Colonic mucosa (tissue), 4 donors: ENCODE measurements at regions not wholly inside any gene's neighbourhood (a gene's known extent, or its start where the extent isn't known, plus 50 kb on each side); places are given as distances from the start of the nearest gene placed in this dataset.

Experiments used
- DNase-seq: peaks from one replicate; pipeline ENCODE4 v3.0.0-alpha.2; 2020
- H3K27ac ChIP-seq: fragments of 200-600 bp; one replicate; pipeline ENCODE4 v1.8.0; 2021
- H3K27me3 ChIP-seq: fragments of 200-600 bp; one replicate; pipeline ENCODE4 v1.8.0; 2021
- H3K36me3 ChIP-seq: fragments of 200-600 bp; one replicate; pipeline ENCODE4 v1.8.0; 2021
- H3K4me1 ChIP-seq: fragments of 200-600 bp; one replicate; pipeline ENCODE4 v1.8.0; 2021; ENCODE audit warnings: mild to moderate bottlenecking
- H3K4me3 ChIP-seq: fragments of 200-600 bp; one replicate; pipeline ENCODE4 v1.8.0; 2021
- H3K9ac ChIP-seq, 2 donors: one replicate each; pipeline ENCODE4 v1.7.0; 2013; ENCODE audit warnings: control low read depth in 2 of 2, low read depth in 2 of 2, low read length in 2 of 2
- H3K9me3 ChIP-seq: fragments of 200-600 bp; one replicate; pipeline ENCODE4 v1.8.0; 2021
- CTCF ChIP-seq: fragments of 200-600 bp; IDR thresholded peaks from one replicate; pipeline ENCODE4 v1.8.0; 2022; ENCODE audit warnings: antibody characterized with exemption, mild to moderate bottlenecking
- intact Hi-C: fragments of 100-400 bp; cut with DNase I; formaldehyde crosslinking; loops from one replicate; pipeline ENCODE4 v1.14.1; 2022
- donor health status: healthy.
- donor health status: DM: no; HTN: no; CAD: no.
- donor health status: DM: no; HTN: no; CAD: no.

GRCh38 chr4:43457866-43458265 is 565.4 kb downstream of the GRXCR1 start:
- Histone ChIP-seq H3K9ac (no peak overlapping the region), H3K36me3 (no peaks in the 10 kb centered on the region), H3K4me3 (no peak overlapping the region), H3K9me3 (no peaks in the 10 kb centered on the region), H3K27me3 (no peaks in the 10 kb centered on the region), H3K4me1 (no peaks in the 10 kb centered on the region), H3K27ac (no peak overlapping the region)
- intact Hi-C loops, result no loop called here
- no peak for DNase-seq
- TF ChIP-seq CTCF, result no peak

GRCh38 chr4:43458293-43458692 is 565.8 kb downstream of the GRXCR1 start:
- TF ChIP-seq CTCF, result no peak
- no peak overlapping the region for H3K27ac ChIP-seq
- no peaks in the 10 kb centered on the region for H3K9me3 ChIP-seq
- no peaks in the 10 kb centered on the region for H3K27me3 ChIP-seq
- H3K4me1 ChIP-seq, result no peaks in the 10 kb centered on the region
- H3K4me3 ChIP-seq, result no peak overlapping the region
- no peaks in the 10 kb centered on the region for H3K36me3 ChIP-seq
- intact Hi-C loops, result no loop called here
- no peak for DNase-seq
- no peak overlapping the region for H3K9ac ChIP-seq

GRCh38 chr4:43471950-43472349 is 579.4 kb downstream of the GRXCR1 start:
- Histone ChIP-seq H3K36me3 (no peaks in the 10 kb centered on the region), H3K4me3 (no peak overlapping the region), H3K4me1 (no peaks in the 10 kb centered on the region), H3K9me3 (no peaks in the 10 kb centered on the region), H3K9ac (no peak overlapping the region), H3K27me3 (no peaks in the 10 kb centered on the region), H3K27ac (no peak overlapping the region)
- no peak for DNase-seq
- intact Hi-C loops, result no loop called here
- no peak for TF ChIP-seq CTCF

- Histone ChIP-seq H3K27ac (no peak overlapping the region), H3K4me3 (no peak overlapping the region), H3K4me1 (no peaks in the 10 kb centered on the region), H3K9ac (no peak overlapping the region), H3K9me3 (no peaks in the 10 kb centered on the region), H3K36me3 (no peaks in the 10 kb centered on the region), H3K27me3 (no peaks in the 10 kb centered on the region)
- no peak for DNase-seq
- intact Hi-C loops, result no loop called here
- TF ChIP-seq CTCF, result no peak
Observed at GRCh38 chr4:43481526-43481925, 589.0 kb downstream of the GRXCR1 start.

GRCh38 chr4:43485196-43485595 is 592.7 kb downstream of the GRXCR1 start:
- Histone ChIP-seq H3K9me3 (no peaks in the 10 kb centered on the region), H3K4me1 (no peaks in the 10 kb centered on the region), H3K27ac (no peak overlapping the region), H3K27me3 (no peaks in the 10 kb centered on the region), H3K36me3 (no peaks in the 10 kb centered on the region), H3K9ac (no peak overlapping the region), H3K4me3 (no peak overlapping the region)
- intact Hi-C loops, result no loop called here
- TF ChIP-seq CTCF, result no peak
- DNase-seq, result no peak

- intact Hi-C loops, result no loop called here
- no peaks in the 10 kb centered on the region for H3K36me3 ChIP-seq
- DNase-seq, result no peak
Observed at GRCh38 chr4:43496188-43496587, 603.7 kb downstream of the GRXCR1 start.

More at GRCh38 chr4:43496188-43496587, 603.7 kb downstream of the GRXCR1 start:
- no peak for TF ChIP-seq CTCF
- Histone ChIP-seq H3K27ac (no peak overlapping the region), H3K27me3 (no peaks in the 10 kb centered on the region), H3K9ac (no peak overlapping the region), H3K4me3 (no peak overlapping the region), H3K9me3 (no peaks in the 10 kb centered on the region), H3K4me1 (no peaks in the 10 kb centered on the region)
